Mammary epithelial cell (primary cell): ENCODE measurements at regions not wholly inside any gene's neighbourhood (a gene's known extent, or its start where the extent isn't known, plus 50 kb on each side); places are given as distances from the start of the nearest gene placed in this dataset.

ENCODE experiments used
- CTCF ChIP-seq, 2 donors: IDR thresholded peaks in 1 of 2; conservative IDR thresholded peaks in 1 of 2; 2 replicates each; pipeline ENCODE4 v1.5.1; 2011 to 2012; ENCODE audit warnings: inconsistent platforms in 2 of 2, low read length in 2 of 2, mild to moderate bottlenecking in 2 of 2, control low read depth in 1 of 2, low read depth in 1 of 2; ENCODE audit not compliant: insufficient read depth in 1 of 2; ENCODE audit errors: extremely low read depth in 1 of 2
- EZH2 ChIP-seq: IDR thresholded peaks from 2 replicates; pipeline ENCODE4 v1.6.1; 2012; ENCODE audit warnings: low read length, inconsistent platforms, borderline replicate concordance

DNA sequence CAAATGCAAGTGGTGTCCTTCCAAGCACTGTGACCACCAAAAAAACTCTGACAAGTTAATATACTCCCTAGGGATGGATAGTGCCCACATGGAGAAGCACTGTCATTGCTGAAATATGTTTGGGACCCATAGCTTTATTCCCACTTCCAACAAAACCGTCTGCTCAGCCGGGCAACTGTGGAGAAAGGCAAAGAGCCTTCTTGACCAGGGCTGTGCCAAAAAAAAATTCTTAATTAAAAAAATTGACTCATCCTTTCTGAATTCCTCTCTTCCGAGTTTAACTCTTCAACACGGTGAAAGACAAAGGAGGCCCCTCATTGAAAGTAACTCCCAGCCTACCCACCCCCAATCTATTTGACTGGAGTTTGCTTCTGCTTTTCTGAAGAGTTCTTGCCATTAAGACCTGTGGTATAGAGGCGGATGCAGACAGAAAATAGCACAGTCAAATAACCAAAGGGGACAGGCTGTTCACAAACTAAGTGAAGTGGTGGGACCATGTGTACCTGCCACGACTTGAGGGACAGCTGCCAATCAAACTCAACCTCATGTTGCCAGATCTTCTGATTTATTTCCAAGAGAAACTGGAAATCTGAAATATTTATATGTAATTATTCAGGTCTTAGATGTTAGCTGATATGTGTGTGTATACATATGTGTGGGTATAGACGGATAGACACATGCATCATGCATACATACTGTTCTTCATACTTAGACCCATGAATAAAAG lies 135.4 kb upstream of the PFN2 start:
- TF ChIP-seq CTCF (conservative IDR thresholded peaks at IDR 0.05 in 1 of 2, IDR thresholded peaks at IDR 0.05 in 1 of 2; ENCODE audit: extremely low read depth in 1 of 2, insufficient read depth in 1 of 2, low read depth in 1 of 2, low read length in 2 of 2) (no peak), EZH2 (no peak)
